B cell (primary cell): ENCODE measurements at regions not wholly inside any gene's neighbourhood (a gene's known extent, or its start where the extent isn't known, plus 50 kb on each side); places are given as distances from the start of the nearest gene placed in this dataset.

ENCODE experiments used
- ATAC-seq: fragments of 200-7000 bp; cut with Tn5 transposase; one replicate; pipeline ENCODE4 v1.10.0; 2021; ENCODE audit warnings: low read depth, mild to moderate bottlenecking, moderate number of reproducible peaks, moderate library complexity
- CTCF ChIA-PET: fragments of 350-600 bp; sonication (Branson Sonifier 250); formaldehyde crosslinking; loops from one replicate; lab custom pipeline; 2021; ENCODE audit warnings: antibody characterized with exemption, inconsistent platforms; lab: Charles Lee
- POLR2A ChIA-PET: fragments of 350-600 bp; sonication (Branson Sonifier 250); formaldehyde crosslinking; loops from one replicate; lab custom pipeline; 2021; ENCODE audit warnings: antibody characterized with exemption; lab: Charles Lee
- DNase-seq: peaks from one replicate; pipeline ENCODE4 v3.0.0; 2013
- H2AFZ ChIP-seq: 2 replicates; pipeline ENCODE4 v1.6.1; 2012; ENCODE audit warnings: mild to moderate bottlenecking, low read depth, low read length; ENCODE audit not compliant: insufficient read depth, poor library complexity, severe bottlenecking
- H3K27ac ChIP-seq, 2 donors: 1 replicate in 1 of 2; 2 replicates in 1 of 2; pipeline ENCODE4 v1.5.1; 2012 to 2013; ENCODE audit warnings: low read length in 2 of 2, mild to moderate bottlenecking in 2 of 2, moderate library complexity in 1 of 2
- H3K27me3 ChIP-seq, 4 experiments: fragments of 200-600 bp in 1 of 4; sonication (generic) in 1 of 4; replicated peaks in 1 of 4; 1 replicate in 2 of 4; 2 replicates in 2 of 4; pipeline versions ENCODE4 v1.6.1 to v1.7.0; 2013 to 2016; ENCODE audit warnings: low read length in 3 of 4, mild to moderate bottlenecking in 2 of 4, mixed read lengths in 1 of 4, moderate library complexity in 1 of 4; ENCODE audit not compliant: insufficient read depth in 4 of 4, control insufficient read depth in 3 of 4; ENCODE audit errors: control extremely low read depth in 1 of 4
- H3K36me3 ChIP-seq, 2 experiments: replicated peaks in 1 of 2; 1 replicate in 1 of 2; 2 replicates in 1 of 2; pipeline versions ENCODE4 v1.6.1 to v1.7.1; 2013; ENCODE audit warnings: low read length in 1 of 2; ENCODE audit not compliant: insufficient read depth in 2 of 2, control insufficient read depth in 1 of 2; ENCODE audit errors: control extremely low read depth in 1 of 2, extremely low read depth in 1 of 2
- H3K4me1 ChIP-seq, 2 donors: fragments of 200-600 bp in 1 of 2; sonication (generic) in 1 of 2; 1 replicate in 1 of 2; 2 replicates in 1 of 2; pipeline versions ENCODE4 v1.5.1 to v1.6.1; 2013 to 2017; ENCODE audit warnings: low read length in 2 of 2; ENCODE audit not compliant: control insufficient read depth in 2 of 2, insufficient read depth in 2 of 2
- H3K4me2 ChIP-seq: replicated peaks from 2 replicates; pipeline ENCODE3; 2012; ENCODE audit warnings: mild to moderate bottlenecking, low read depth, low read length; ENCODE audit not compliant: poor library complexity, severe bottlenecking
- H3K4me3 ChIP-seq, 5 experiments: fragments of 200-600 bp in 1 of 5; sonication (generic) in 1 of 5; 1 replicate in 3 of 5; 2 replicates in 2 of 5; pipeline versions ENCODE4 v1.5.1 to v1.7.0; 2011 to 2016; ENCODE audit warnings: low read length in 4 of 5, mild to moderate bottlenecking in 4 of 5, low read depth in 2 of 5, control low read depth in 1 of 5, moderate library complexity in 1 of 5; ENCODE audit not compliant: insufficient read depth in 1 of 5; ENCODE audit errors: control extremely low read depth in 1 of 5, extremely low read depth in 1 of 5
- H3K79me2 ChIP-seq: fragments of 200-600 bp; sonication (generic); one replicate; pipeline ENCODE4 v1.6.0; 2016; ENCODE audit warnings: low read length; ENCODE audit not compliant: control insufficient read depth, insufficient read depth
- H3K9ac ChIP-seq: fragments of 200-600 bp; sonication (generic); 2 replicates; pipeline ENCODE4 v1.6.1; 2017; ENCODE audit warnings: mild to moderate bottlenecking, low read length, moderate library complexity
- H3K9me3 ChIP-seq, 3 donors: one replicate each; pipeline versions ENCODE4 v1.6.1 to v1.7.1; 2013; ENCODE audit warnings: low read length in 2 of 3; ENCODE audit not compliant: control insufficient read depth in 2 of 3, insufficient read depth in 1 of 3; ENCODE audit errors: control extremely low read depth in 1 of 3
- H4K20me1 ChIP-seq: 2 replicates; pipeline ENCODE4 v1.6.0; 2012; ENCODE audit warnings: mild to moderate bottlenecking, low read length; ENCODE audit not compliant: insufficient read depth, control insufficient read depth, poor library complexity, severe bottlenecking
- H3K27ac Mint-ChIP-seq: one replicate; pipeline ENCODE4 v1.8.0; 2021; ENCODE audit warnings: mixed read lengths
- H3K27me3 Mint-ChIP-seq: one replicate; pipeline ENCODE4 v1.8.0; 2021; ENCODE audit warnings: mixed read lengths
- H3K4me1 Mint-ChIP-seq: one replicate; pipeline ENCODE4 v1.8.0; 2021; ENCODE audit warnings: mixed read lengths
- H3K4me3 Mint-ChIP-seq: one replicate; pipeline ENCODE4 v1.8.0; 2021; ENCODE audit warnings: mixed read lengths
- H3K9me3 Mint-ChIP-seq: one replicate; pipeline ENCODE4 v1.8.0; 2022; ENCODE audit warnings: mixed read lengths; ENCODE audit not compliant: insufficient read depth
- EZH2 ChIP-seq: IDR thresholded peaks from 2 replicates; pipeline ENCODE4 v1.6.1; 2012; ENCODE audit warnings: borderline replicate concordance, low read depth, mild to moderate bottlenecking, moderate library complexity, low read length; ENCODE audit not compliant: insufficient read depth, poor library complexity, severe bottlenecking
- WGBS: methylation state at CpG from one replicate; pipeline ENCODE4 v1.1.5; 2013; ENCODE audit warnings: missing lambda C conversion rate; ENCODE audit not compliant: insufficient coverage; 5-methylcytosine and 5-hydroxymethylcytosine counted together
- intact Hi-C: fragments of 100-400 bp; cut with micrococcal nuclease; formaldehyde crosslinking; loops from one replicate; pipeline ENCODE4 v1.10.0; 2022
- TF ChIP-seq, protein P1 (sequence below): fragments of 200-600 bp; IDR thresholded peaks from one replicate; pipeline ENCODE4 v1.8.0; 2022; ENCODE audit warnings: antibody characterized with exemption, mild to moderate bottlenecking

DNA sequence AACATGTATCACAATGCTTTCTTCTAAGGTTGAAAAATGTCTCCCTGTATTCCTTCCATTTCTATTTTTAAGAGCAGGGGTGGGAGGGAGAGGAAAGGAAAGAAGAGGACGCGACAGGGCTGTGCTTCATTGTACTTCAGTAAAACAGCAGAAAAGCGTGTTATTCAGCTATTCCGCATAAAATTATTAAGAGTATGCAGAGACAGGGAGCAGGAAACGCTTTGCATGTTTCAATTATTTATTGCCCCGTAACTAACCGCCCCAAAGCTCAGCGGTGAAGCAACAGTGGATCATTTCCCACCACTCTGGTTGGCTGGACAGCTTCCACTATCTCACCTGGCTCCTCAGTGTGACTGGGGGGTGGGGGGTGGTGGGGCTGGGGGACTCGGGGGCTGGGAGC lies 188.9 kb downstream of the TTLL2 start:
- H4K20me1 ChIP-seq: no peaks in the 10 kb centered on the region
- no peak for ATAC-seq
- H3K9me3 Mint-ChIP-seq: no peaks in the 10 kb centered on the region
- H3K9ac ChIP-seq: no peak overlapping the region
- CTCF ChIA-PET: no interaction called here
- intact Hi-C loops: no loop called here
- no peak overlapping the region for H3K27ac Mint-ChIP-seq
- H3K79me2 ChIP-seq: no peaks in the 10 kb centered on the region
- no peak overlapping the region for H3K27ac ChIP-seq
- no peaks in the 10 kb centered on the region for H3K36me3 ChIP-seq
- no CpG with 5 or more reads among the region's 9 CpGs for WGBS
- H3K4me3 ChIP-seq: no peak overlapping the region
- H3K27me3 ChIP-seq: peaks cover 0 to 11% (median 0%) of the 10 kb centered on the region in 4 experiments
- no peak overlapping the region for H2AFZ ChIP-seq
- no peak overlapping the region for H3K4me2 ChIP-seq
- POLR2A ChIA-PET: no interaction called here
- H3K4me3 Mint-ChIP-seq: no peak overlapping the region
- no peak for TF ChIP-seq EZH2
- TF ChIP-seq, protein P1, sequence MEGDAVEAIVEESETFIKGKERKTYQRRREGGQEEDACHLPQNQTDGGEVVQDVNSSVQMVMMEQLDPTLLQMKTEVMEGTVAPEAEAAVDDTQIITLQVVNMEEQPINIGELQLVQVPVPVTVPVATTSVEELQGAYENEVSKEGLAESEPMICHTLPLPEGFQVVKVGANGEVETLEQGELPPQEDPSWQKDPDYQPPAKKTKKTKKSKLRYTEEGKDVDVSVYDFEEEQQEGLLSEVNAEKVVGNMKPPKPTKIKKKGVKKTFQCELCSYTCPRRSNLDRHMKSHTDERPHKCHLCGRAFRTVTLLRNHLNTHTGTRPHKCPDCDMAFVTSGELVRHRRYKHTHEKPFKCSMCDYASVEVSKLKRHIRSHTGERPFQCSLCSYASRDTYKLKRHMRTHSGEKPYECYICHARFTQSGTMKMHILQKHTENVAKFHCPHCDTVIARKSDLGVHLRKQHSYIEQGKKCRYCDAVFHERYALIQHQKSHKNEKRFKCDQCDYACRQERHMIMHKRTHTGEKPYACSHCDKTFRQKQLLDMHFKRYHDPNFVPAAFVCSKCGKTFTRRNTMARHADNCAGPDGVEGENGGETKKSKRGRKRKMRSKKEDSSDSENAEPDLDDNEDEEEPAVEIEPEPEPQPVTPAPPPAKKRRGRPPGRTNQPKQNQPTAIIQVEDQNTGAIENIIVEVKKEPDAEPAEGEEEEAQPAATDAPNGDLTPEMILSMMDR: no peak
- peaks cover 25% of the 10 kb centered on the region for H3K27me3 Mint-ChIP-seq
- no peak for DNase-seq
- H3K4me1 Mint-ChIP-seq: no peaks in the 10 kb centered on the region
- H3K9me3 ChIP-seq: peaks cover 0 to 4% (median 0%) of the 10 kb centered on the region in 3 donors
- no peaks in the 10 kb centered on the region for H3K4me1 ChIP-seq

GRCh38 chr6:167514524-167514923 lies 189.6 kb downstream of the TTLL2 start:
- Mint-ChIP-seq H3K4me3 (no peak overlapping the region), H3K27ac (no peak overlapping the region), H3K4me1 (no peaks in the 10 kb centered on the region), H3K9me3 (no peaks in the 10 kb centered on the region), H3K27me3 (peaks cover 27% of the 10 kb centered on the region)
- no peaks in the 10 kb centered on the region for H3K36me3 ChIP-seq
- H3K9me3 ChIP-seq: peaks cover 0 to 4% (median 0%) of the 10 kb centered on the region in 3 donors
- intact Hi-C loops: no loop called here
- peaks cover 0 to 11% (median 0%) of the 10 kb centered on the region in 4 experiments for H3K27me3 ChIP-seq
- H3K79me2 ChIP-seq: no peaks in the 10 kb centered on the region
- no peaks in the 10 kb centered on the region for H3K4me1 ChIP-seq
- CTCF ChIA-PET: no interaction called here
- H3K27ac ChIP-seq: no peak overlapping the region
- POLR2A ChIA-PET: no interaction called here
- H3K4me3 ChIP-seq: no peak overlapping the region
- no peak overlapping the region for H3K9ac ChIP-seq
- TF ChIP-seq EZH2: no peak
- TF ChIP-seq, protein P1: no peak
- ATAC-seq (no peak), DNase-seq (no peak)
- H4K20me1 ChIP-seq: no peaks in the 10 kb centered on the region
- H2AFZ ChIP-seq: no peak overlapping the region
- H3K4me2 ChIP-seq: no peak overlapping the region
- WGBS: 83% methylated on average over 1 of the region's 6 CpGs
